ENCODE measurements at regions not wholly inside any gene's neighbourhood (a gene's known extent, or its start where the extent isn't known, plus 50 kb on each side); places are given as distances from the start of the nearest gene placed in this dataset.

DNA sequence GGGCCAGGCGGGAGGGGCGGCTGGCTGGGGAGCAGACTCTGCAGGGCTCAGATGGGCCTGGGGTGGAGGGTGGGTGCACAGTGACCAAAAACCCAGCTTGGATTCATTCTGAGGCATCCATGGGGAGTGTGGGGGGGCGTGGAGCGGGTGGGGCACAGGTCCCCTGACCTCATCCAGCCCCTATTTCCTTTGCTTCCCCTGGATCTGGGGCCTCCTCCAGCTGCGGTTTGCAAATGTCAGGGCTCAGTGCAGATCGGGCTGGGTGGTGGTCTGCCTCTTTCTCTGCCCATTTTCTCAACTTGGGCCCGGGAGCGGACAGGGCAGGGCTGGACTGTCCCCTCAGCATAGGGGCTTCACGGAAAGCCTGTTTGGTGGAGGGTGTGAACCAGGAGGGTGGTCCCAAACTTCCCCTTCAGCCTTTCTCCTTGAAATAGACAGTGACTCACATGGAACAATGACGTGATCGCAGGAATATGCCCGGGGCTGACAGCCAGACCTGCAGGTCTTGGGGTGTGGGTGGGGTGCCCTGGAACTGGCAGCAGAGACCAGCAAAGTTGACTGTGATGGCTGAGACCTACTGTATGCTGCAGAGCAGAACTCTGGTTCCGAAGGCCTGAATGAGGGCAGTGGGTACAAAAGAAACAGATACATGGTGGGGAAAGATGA is 72.9 kb upstream of the PODXL start:
- no peak overlapping the region for H3K27ac ChIP-seq
- no peaks in the 10 kb centered on the region for H3K9me3 ChIP-seq
- H3K27me3 ChIP-seq, result no peaks in the 10 kb centered on the region
- no peak for TF ChIP-seq POLR2A (IDR thresholded peaks at IDR 0.05)
- TF ChIP-seq CTCF (IDR thresholded peaks at IDR 0.05), result no peak
- ATAC-seq (no peak), DNase-seq (no peak)
- no peak overlapping the region for H3K4me3 ChIP-seq
- WGBS (ENCODE audit: insufficient coverage, low coverage, low lambda C conversion rate, missing lambda C conversion rate), result 63% methylated on average over 5 of the region's 13 CpGs
- no peaks in the 10 kb centered on the region for H3K36me3 ChIP-seq
- intact Hi-C loops (cut with DNase I), result no loop called here
- H3K4me1 ChIP-seq, result no peaks in the 10 kb centered on the region

- Histone ChIP-seq H3K36me3 (no peaks in the 10 kb centered on the region), H3K9me3 (no peaks in the 10 kb centered on the region), H3K27ac (no peak overlapping the region), H3K27me3 (no peaks in the 10 kb centered on the region), H3K4me1 (no peaks in the 10 kb centered on the region), H3K4me3 (no peak overlapping the region)
- TF ChIP-seq POLR2A (IDR thresholded peaks at IDR 0.05), result no peak
- TF ChIP-seq CTCF (IDR thresholded peaks at IDR 0.05), result no peak
- ATAC-seq (no peak), DNase-seq (no peak)
- intact Hi-C loops (cut with DNase I), result no loop called here
- WGBS (ENCODE audit: insufficient coverage, low coverage, low lambda C conversion rate, missing lambda C conversion rate), result 56% methylated on average over 8 of the region's 8 CpGs
Observed at GRCh38 chr7:131628634-131629033, 72.2 kb upstream of the PODXL start.

GRCh38 chr7:131627735-131628190 is 71.3 kb upstream of the PODXL start:
- no peaks in the 10 kb centered on the region for H3K9me3 ChIP-seq
- ATAC-seq, result no peak
- no peak overlapping the region for H3K27ac ChIP-seq
- DNase-seq, result no peak
- no peaks in the 10 kb centered on the region for H3K27me3 ChIP-seq
- 62% methylated on average over 4 of the region's 6 CpGs for WGBS (ENCODE audit: insufficient coverage, low coverage, low lambda C conversion rate, missing lambda C conversion rate)
- TF ChIP-seq POLR2A (IDR thresholded peaks at IDR 0.05) (no peak), CTCF (IDR thresholded peaks at IDR 0.05) (no peak)
- no peak overlapping the region for H3K4me3 ChIP-seq
- H3K4me1 ChIP-seq, result no peaks in the 10 kb centered on the region
- intact Hi-C loops (cut with DNase I), result no loop called here
- no peaks in the 10 kb centered on the region for H3K36me3 ChIP-seq

DNA sequence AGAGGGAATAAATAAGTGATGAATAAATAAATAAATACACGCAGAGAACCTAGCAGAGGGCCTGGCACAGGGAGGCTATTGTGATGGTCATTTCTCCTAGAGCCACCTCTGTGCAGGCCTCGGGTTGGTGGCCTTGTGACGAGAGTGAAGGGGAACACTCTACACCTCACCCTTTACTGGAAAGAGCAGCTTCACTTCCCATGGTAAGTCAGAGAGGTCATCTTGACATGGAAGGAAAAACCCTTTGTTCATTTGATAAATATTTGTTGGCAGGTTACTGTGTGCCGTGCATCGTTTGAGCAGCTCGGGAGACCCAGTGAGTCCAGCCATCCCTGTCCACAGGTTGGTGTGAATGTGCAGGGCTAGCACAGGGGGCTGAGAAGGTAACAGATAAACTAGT is 70.2 kb upstream of the PODXL start:
- no peak for ATAC-seq
- Histone ChIP-seq H3K9me3 (no peaks in the 10 kb centered on the region), H3K27ac (no peak overlapping the region), H3K36me3 (no peaks in the 10 kb centered on the region), H3K4me1 (no peaks in the 10 kb centered on the region), H3K27me3 (no peaks in the 10 kb centered on the region), H3K4me3 (no peak overlapping the region)
- no peak for DNase-seq
- intact Hi-C loops (cut with DNase I), result no loop called here
- no peak for TF ChIP-seq POLR2A (IDR thresholded peaks at IDR 0.05)
- no peak for TF ChIP-seq CTCF (IDR thresholded peaks at IDR 0.05)
- 73% methylated on average over 5 of the region's 6 CpGs for WGBS (ENCODE audit: insufficient coverage, low coverage, low lambda C conversion rate, missing lambda C conversion rate)

All from right lobe of liver (tissue), 6 donors.